SK-N-SH (cell line): ENCODE measurements at regions not wholly inside any gene's neighbourhood (a gene's known extent, or its start where the extent isn't known, plus 50 kb on each side); places are given as distances from the start of the nearest gene placed in this dataset.

ENCODE experiments used
- CTCF ChIA-PET: fragments of 300-600, 350-600 bp; formaldehyde crosslinking; extraction: SDS; loops from one replicate; lab custom pipeline; 2021; lab: Yijun Ruan, JAX
- POLR2A ChIA-PET: fragments of 350-600 bp; sonication (Branson Sonifier 250); formaldehyde crosslinking; extraction: SDS; loops from one replicate; lab custom pipeline; 2020; ENCODE audit warnings: antibody characterized with exemption, inconsistent platforms; lab: Yijun Ruan, JAX
- DNase-seq: peaks from one replicate; pipeline ENCODE4 v3.0.0; 2012
- H2AFZ ChIP-seq: fragments of 200-600 bp; sonication (generic); 2 replicates; pipeline ENCODE4 v1.8.1; 2016; ENCODE audit warnings: antibody characterized with exemption, mild to moderate bottlenecking, low read depth
- H3F3A ChIP-seq: fragments of 200-600 bp; sonication (generic); replicated peaks from 2 replicates; pipeline ENCODE3; 2016; ENCODE audit warnings: antibody characterized with exemption, mild to moderate bottlenecking; ENCODE audit not compliant: insufficient read depth
- H3K27ac ChIP-seq, 2 experiments: fragments of 200-500 bp in 1 of 2; fragments of 200-600 bp in 1 of 2; sonication (Bioruptor generic) in 1 of 2; sonication (generic), shearing (Covaris generic) in 1 of 2; 2 replicates each; pipeline versions ENCODE4 v1.5.1 to v1.6.1; 2014 to 2016; ENCODE audit warnings: low read depth in 2 of 2, inconsistent platforms in 1 of 2, low read length in 1 of 2, mild to moderate bottlenecking in 1 of 2, mixed read lengths in 1 of 2
- H3K27me3 ChIP-seq: fragments of 200-600 bp; sonication (generic), shearing (Covaris generic); 2 replicates; pipeline ENCODE4 v1.6.1; 2016; ENCODE audit warnings: mixed run types; ENCODE audit not compliant: insufficient read depth
- H3K36me3 ChIP-seq, 2 experiments: fragments of 200-500 bp in 1 of 2; fragments of 200-600 bp in 1 of 2; sonication (Bioruptor generic) in 1 of 2; sonication (generic) in 1 of 2; replicated peaks in 1 of 2; 2 replicates each; pipeline versions ENCODE3 to v1.5.1; 2014 to 2016; ENCODE audit warnings: low read length in 1 of 2, mild to moderate bottlenecking in 1 of 2; ENCODE audit not compliant: insufficient read depth in 2 of 2, control insufficient read depth in 1 of 2
- H3K4me1 ChIP-seq, 2 experiments: fragments of 200-500 bp in 1 of 2; fragments of 200-600 bp in 1 of 2; sonication (Bioruptor generic) in 1 of 2; sonication (generic), shearing (Covaris generic) in 1 of 2; 2 replicates each; pipeline versions ENCODE4 v1.5.1 to v1.6.1; 2014 to 2016; ENCODE audit warnings: low read depth in 1 of 2, low read length in 1 of 2, mixed run types in 1 of 2; ENCODE audit not compliant: insufficient read depth in 2 of 2, control insufficient read depth in 1 of 2
- H3K4me2 ChIP-seq: fragments of 200-600 bp; sonication (generic), shearing (Covaris generic); 2 replicates; pipeline ENCODE4 v1.6.1; 2017; ENCODE audit warnings: mixed run types
- H3K4me3 ChIP-seq, 2 experiments: fragments of 200-500 bp in 1 of 2; fragments of 200-600 bp in 1 of 2; sonication (Bioruptor generic) in 1 of 2; sonication (generic), shearing (Covaris generic) in 1 of 2; 2 replicates each; pipeline versions ENCODE4 v1.5.1 to v1.8.1; 2014 to 2016; ENCODE audit warnings: low read depth in 2 of 2, inconsistent platforms in 1 of 2, low read length in 1 of 2, mild to moderate bottlenecking in 1 of 2, mixed read lengths in 1 of 2, moderate library complexity in 1 of 2
- H3K79me2 ChIP-seq: fragments of 200-600 bp; sonication (generic); 2 replicates; pipeline ENCODE4 v1.8.1; 2017; ENCODE audit warnings: mild to moderate bottlenecking; ENCODE audit not compliant: insufficient read depth
- H3K9ac ChIP-seq: fragments of 200-600 bp; sonication (generic); 2 replicates; pipeline ENCODE4 v1.6.1; 2017; ENCODE audit warnings: mixed run types
- H3K9me2 ChIP-seq: fragments of 200-600 bp; sonication (generic); 2 replicates; pipeline ENCODE4 v1.6.1; 2017; ENCODE audit warnings: mixed run types
- H3K9me3 ChIP-seq: fragments of 200-600 bp; sonication (generic); 2 replicates; pipeline ENCODE4 v1.6.1; 2017; ENCODE audit warnings: mixed run types, mild to moderate bottlenecking, moderate library complexity
- H4K20me1 ChIP-seq: fragments of 200-600 bp; sonication (generic); 2 replicates; pipeline ENCODE4 v1.6.1; 2017; ENCODE audit warnings: mild to moderate bottlenecking, mixed run types; ENCODE audit not compliant: insufficient read depth
- GABPA ChIP-seq: IDR thresholded peaks from 2 replicates; pipeline ENCODE4 v1.4.0; 2012; ENCODE audit warnings: low read depth, mild to moderate bottlenecking
- MXI1 ChIP-seq: IDR thresholded peaks from 2 replicates; pipeline ENCODE4 v1.6.1; 2012; ENCODE audit warnings: mild to moderate bottlenecking, low read depth, low read length, improper control_type of control experiment
- NRF1 ChIP-seq: IDR thresholded peaks from 2 replicates; pipeline ENCODE4 v1.6.1; 2012; ENCODE audit warnings: low read depth, mild to moderate bottlenecking, low read length
- TCF12 ChIP-seq: IDR thresholded peaks from 2 replicates; pipeline ENCODE4 v1.4.0; 2012
- TEAD4 ChIP-seq: IDR thresholded peaks from 2 replicates; pipeline ENCODE4 v1.4.0; 2012; ENCODE audit warnings: mild to moderate bottlenecking, borderline replicate concordance; ENCODE audit not compliant: insufficient read depth
- USF1 ChIP-seq: IDR thresholded peaks from 2 replicates; pipeline ENCODE4 v1.4.0; 2012; ENCODE audit warnings: low read depth, borderline replicate concordance
- USF2 ChIP-seq: fragments of 150-350 bp; IDR thresholded peaks from 2 replicates; pipeline ENCODE4 v1.6.1; 2017; ENCODE audit warnings: antibody characterized with exemption, low read length, low read depth, borderline replicate concordance
- YY1 ChIP-seq: IDR thresholded peaks from 2 replicates; pipeline ENCODE4 v1.4.0; 2012; ENCODE audit warnings: low read depth, mild to moderate bottlenecking
- WGBS: methylation state at CpG from one replicate; pipeline ENCODE4 v1.1.6; 2017; ENCODE audit warnings: low lambda C conversion rate; 5-methylcytosine and 5-hydroxymethylcytosine counted together
- TF ChIP-seq, protein P1 (sequence below): IDR thresholded peaks from 2 replicates; pipeline ENCODE4 v1.6.1; 2012; ENCODE audit warnings: mild to moderate bottlenecking, low read depth, low read length, moderate library complexity
- TF ChIP-seq, protein P2 (sequence below): fragments of 200-600 bp; sonication (generic); IDR thresholded peaks from 2 replicates; pipeline ENCODE4 v1.6.1; 2017; ENCODE audit warnings: antibody characterized with exemption, mild to moderate bottlenecking, moderate library complexity

DNA sequence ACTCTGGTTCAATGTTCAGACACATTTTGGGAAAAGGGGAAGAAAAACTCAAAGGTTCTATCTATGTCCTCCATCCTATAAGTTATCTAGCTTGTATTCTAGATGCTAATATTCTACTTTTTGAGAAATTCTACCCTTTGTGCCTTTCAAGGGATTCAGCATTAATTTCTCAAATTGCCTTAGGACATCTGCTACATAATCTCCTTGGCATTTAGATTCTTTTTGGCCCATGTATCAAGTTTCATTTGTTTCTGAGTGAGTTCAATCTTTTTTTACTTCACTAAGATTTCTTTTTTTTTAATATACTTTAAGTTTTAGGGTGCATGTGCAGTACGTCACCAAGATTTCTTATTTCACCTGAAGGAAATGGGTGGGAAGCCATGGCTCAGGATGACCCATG, 232.7 kb upstream of the TENT5A start:
- no peak overlapping the region for H3K4me3 ChIP-seq

DNA sequence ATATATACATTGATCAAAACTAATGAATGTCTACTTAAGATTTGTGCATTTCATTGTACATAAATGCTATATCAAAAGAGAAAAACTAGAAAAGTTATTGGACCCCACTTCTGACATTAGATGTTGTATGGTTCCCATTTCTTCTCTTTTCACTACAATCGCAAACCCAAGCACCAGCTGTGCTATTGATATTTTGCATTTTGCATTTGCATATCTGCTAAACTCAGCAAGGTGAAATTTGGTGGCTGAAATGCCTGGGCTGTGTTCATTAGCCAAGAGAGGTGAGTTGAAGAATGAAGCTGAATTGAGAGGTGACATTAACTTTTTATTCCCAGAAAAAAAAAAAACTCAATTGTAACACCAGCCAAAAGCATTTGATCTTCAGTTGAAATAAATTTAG, 232.1 kb upstream of the TENT5A start:
- Histone ChIP-seq H3K9ac (no peak overlapping the region), H3K9me3 (peaks cover 4% of the 10 kb centered on the region; the same call in 1 of the 2 replicates), H3K27ac (no peak overlapping the region), H3K4me1 (no peaks in the 10 kb centered on the region; a peak in 1 of 4 replicates), H3F3A (peaks cover 3% of the 10 kb centered on the region), H3K4me2 (no peak overlapping the region), H3K27me3 (no peaks in the 10 kb centered on the region), H2AFZ (no peak overlapping the region), H3K9me2 (no peaks in the 10 kb centered on the region), H3K79me2 (no peaks in the 10 kb centered on the region), H4K20me1 (no peaks in the 10 kb centered on the region), H3K4me3 (no peak overlapping the region), H3K36me3 (peaks cover 0 to 2% of the 10 kb centered on the region in 2 experiments)
- ChIA-PET POLR2A (no interaction called here), CTCF (no interaction called here)
- TF ChIP-seq USF2 = no peak
- TF ChIP-seq GABPA = no peak
- TF ChIP-seq, protein P1, sequence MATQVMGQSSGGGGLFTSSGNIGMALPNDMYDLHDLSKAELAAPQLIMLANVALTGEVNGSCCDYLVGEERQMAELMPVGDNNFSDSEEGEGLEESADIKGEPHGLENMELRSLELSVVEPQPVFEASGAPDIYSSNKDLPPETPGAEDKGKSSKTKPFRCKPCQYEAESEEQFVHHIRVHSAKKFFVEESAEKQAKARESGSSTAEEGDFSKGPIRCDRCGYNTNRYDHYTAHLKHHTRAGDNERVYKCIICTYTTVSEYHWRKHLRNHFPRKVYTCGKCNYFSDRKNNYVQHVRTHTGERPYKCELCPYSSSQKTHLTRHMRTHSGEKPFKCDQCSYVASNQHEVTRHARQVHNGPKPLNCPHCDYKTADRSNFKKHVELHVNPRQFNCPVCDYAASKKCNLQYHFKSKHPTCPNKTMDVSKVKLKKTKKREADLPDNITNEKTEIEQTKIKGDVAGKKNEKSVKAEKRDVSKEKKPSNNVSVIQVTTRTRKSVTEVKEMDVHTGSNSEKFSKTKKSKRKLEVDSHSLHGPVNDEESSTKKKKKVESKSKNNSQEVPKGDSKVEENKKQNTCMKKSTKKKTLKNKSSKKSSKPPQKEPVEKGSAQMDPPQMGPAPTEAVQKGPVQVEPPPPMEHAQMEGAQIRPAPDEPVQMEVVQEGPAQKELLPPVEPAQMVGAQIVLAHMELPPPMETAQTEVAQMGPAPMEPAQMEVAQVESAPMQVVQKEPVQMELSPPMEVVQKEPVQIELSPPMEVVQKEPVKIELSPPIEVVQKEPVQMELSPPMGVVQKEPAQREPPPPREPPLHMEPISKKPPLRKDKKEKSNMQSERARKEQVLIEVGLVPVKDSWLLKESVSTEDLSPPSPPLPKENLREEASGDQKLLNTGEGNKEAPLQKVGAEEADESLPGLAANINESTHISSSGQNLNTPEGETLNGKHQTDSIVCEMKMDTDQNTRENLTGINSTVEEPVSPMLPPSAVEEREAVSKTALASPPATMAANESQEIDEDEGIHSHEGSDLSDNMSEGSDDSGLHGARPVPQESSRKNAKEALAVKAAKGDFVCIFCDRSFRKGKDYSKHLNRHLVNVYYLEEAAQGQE = no peak
- TF ChIP-seq TEAD4 = no peak
- no peak for TF ChIP-seq NRF1
- 100% methylated on average over 1 of the region's 1 CpG for WGBS
- DNase-seq = no peak

More for the DNA sequence above, 232.7 kb upstream of the TENT5A start:
- no peaks in the 10 kb centered on the region; a peak in 1 of 4 replicates for H3K4me1 ChIP-seq
- TF ChIP-seq, protein P2, sequence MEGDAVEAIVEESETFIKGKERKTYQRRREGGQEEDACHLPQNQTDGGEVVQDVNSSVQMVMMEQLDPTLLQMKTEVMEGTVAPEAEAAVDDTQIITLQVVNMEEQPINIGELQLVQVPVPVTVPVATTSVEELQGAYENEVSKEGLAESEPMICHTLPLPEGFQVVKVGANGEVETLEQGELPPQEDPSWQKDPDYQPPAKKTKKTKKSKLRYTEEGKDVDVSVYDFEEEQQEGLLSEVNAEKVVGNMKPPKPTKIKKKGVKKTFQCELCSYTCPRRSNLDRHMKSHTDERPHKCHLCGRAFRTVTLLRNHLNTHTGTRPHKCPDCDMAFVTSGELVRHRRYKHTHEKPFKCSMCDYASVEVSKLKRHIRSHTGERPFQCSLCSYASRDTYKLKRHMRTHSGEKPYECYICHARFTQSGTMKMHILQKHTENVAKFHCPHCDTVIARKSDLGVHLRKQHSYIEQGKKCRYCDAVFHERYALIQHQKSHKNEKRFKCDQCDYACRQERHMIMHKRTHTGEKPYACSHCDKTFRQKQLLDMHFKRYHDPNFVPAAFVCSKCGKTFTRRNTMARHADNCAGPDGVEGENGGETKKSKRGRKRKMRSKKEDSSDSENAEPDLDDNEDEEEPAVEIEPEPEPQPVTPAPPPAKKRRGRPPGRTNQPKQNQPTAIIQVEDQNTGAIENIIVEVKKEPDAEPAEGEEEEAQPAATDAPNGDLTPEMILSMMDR = no peak
- no peak for TF ChIP-seq MXI1
- no peak for TF ChIP-seq USF1
- TF ChIP-seq YY1 = no peak
- TF ChIP-seq TCF12 = 0 out of 2 replicates have a peak, but pooled peaks have one; percentile 8
- no peaks in the 10 kb centered on the region for H3K9me3 ChIP-seq
- H3K27ac ChIP-seq = no peak overlapping the region
- WGBS = 94% methylated on average over 1 of the region's 1 CpG
- no peaks in the 10 kb centered on the region for H3K79me2 ChIP-seq
- DNase-seq = no peak
- ChIA-PET POLR2A (no interaction called here), CTCF (no interaction called here)
- H2AFZ ChIP-seq = no peak overlapping the region; the same call in 1 of the 2 replicates
- H3K4me2 ChIP-seq = no peak overlapping the region
- H3K27me3 ChIP-seq = no peaks in the 10 kb centered on the region
- no peaks in the 10 kb centered on the region for H3K36me3 ChIP-seq
- peaks cover 6% of the 10 kb centered on the region for H3F3A ChIP-seq
- H3K9ac ChIP-seq = no peak overlapping the region
- H3K9me2 ChIP-seq = no peaks in the 10 kb centered on the region
- H4K20me1 ChIP-seq = no peaks in the 10 kb centered on the region
